Mesendoderm (in vitro differentiated cells): ENCODE measurements at regions not wholly inside any gene's neighbourhood (a gene's known extent, or its start where the extent isn't known, plus 50 kb on each side); places are given as distances from the start of the nearest gene placed in this dataset.

ENCODE experiments used
- DNase-seq: peaks from one replicate; pipeline ENCODE4 v3.0.0; 2013
- H2AK5ac ChIP-seq: 2 replicates; pipeline ENCODE4 v1.6.1; 2013; ENCODE audit warnings: low read length, inconsistent platforms
- H2BK120ac ChIP-seq: 2 replicates; pipeline ENCODE4 v1.6.1; 2013; ENCODE audit warnings: low read depth, mild to moderate bottlenecking, low read length, moderate library complexity, mixed read lengths
- H2BK15ac ChIP-seq: replicated peaks from 2 replicates; pipeline ENCODE4 v1.6.1; 2013; ENCODE audit warnings: low read depth, mild to moderate bottlenecking, moderate library complexity
- H2BK5ac ChIP-seq: 2 replicates; pipeline ENCODE4 v1.6.1; 2013; ENCODE audit warnings: low read length, inconsistent platforms
- H3K18ac ChIP-seq: 2 replicates; pipeline ENCODE4 v1.6.1; 2013; ENCODE audit warnings: mild to moderate bottlenecking, low read length, mixed read lengths
- H3K23ac ChIP-seq: one replicate; pipeline ENCODE4 v1.6.1; 2013; ENCODE audit warnings: low read length
- H3K27ac ChIP-seq: 2 replicates; pipeline ENCODE4 v1.5.1; 2013; ENCODE audit warnings: low read depth, mild to moderate bottlenecking, inconsistent platforms, low read length, moderate library complexity
- H3K27me3 ChIP-seq: 2 replicates; pipeline ENCODE4 v1.6.1; 2013; ENCODE audit warnings: low read length, control low read depth, mild to moderate bottlenecking, inconsistent platforms; ENCODE audit not compliant: insufficient read depth, poor library complexity
- H3K36me3 ChIP-seq: 2 replicates; pipeline ENCODE4 v1.6.1; 2013; ENCODE audit warnings: low read length, inconsistent platforms; ENCODE audit not compliant: control insufficient read depth, insufficient read depth
- H3K4ac ChIP-seq: one replicate; pipeline ENCODE4 v1.6.1; 2013; ENCODE audit warnings: low read depth, mild to moderate bottlenecking, low read length, moderate library complexity
- H3K4me1 ChIP-seq: 2 replicates; pipeline ENCODE4 v1.6.1; 2013; ENCODE audit warnings: low read depth, low read length, inconsistent platforms; ENCODE audit not compliant: control insufficient read depth
- H3K4me2 ChIP-seq: 2 replicates; pipeline ENCODE4 v1.6.1; 2013; ENCODE audit warnings: low read length
- H3K4me3 ChIP-seq: 2 replicates; pipeline ENCODE4 v1.5.1; 2013; ENCODE audit warnings: mild to moderate bottlenecking, low read length
- H3K56ac ChIP-seq: one replicate; pipeline ENCODE4 v1.6.1; 2013; ENCODE audit warnings: low read length
- H3K79me1 ChIP-seq: 2 replicates; pipeline ENCODE4 v1.6.1; 2013; ENCODE audit warnings: low read length, inconsistent platforms
- H3K79me2 ChIP-seq: 2 replicates; pipeline ENCODE4 v1.6.1; 2013; ENCODE audit warnings: mild to moderate bottlenecking, low read length; ENCODE audit not compliant: control insufficient read depth, insufficient read depth
- H3K9ac ChIP-seq: 2 replicates; pipeline ENCODE4 v1.6.1; 2013; ENCODE audit warnings: low read length, inconsistent platforms
- H4K5ac ChIP-seq: one replicate; pipeline ENCODE4 v1.6.1; 2013; ENCODE audit warnings: low read length
- H4K8ac ChIP-seq: one replicate; pipeline ENCODE4 v1.6.1; 2013; ENCODE audit warnings: low read depth, mild to moderate bottlenecking, control low read depth, low read length, moderate library complexity
- WGBS: extraction: QIAGEN DNeasy Blood & Tissue Kit; methylation state at CpG from one replicate; pipeline ENCODE4 v1.1.7; 2013; ENCODE audit warnings: low lambda C conversion rate, missing lambda C conversion rate; ENCODE audit not compliant: insufficient coverage; ENCODE audit errors: extremely low coverage; 5-methylcytosine and 5-hydroxymethylcytosine counted together

- Histone ChIP-seq H3K27me3 (no peaks in the 10 kb centered on the region), H3K4me2 (no peak overlapping the region), H3K27ac (no peak overlapping the region), H3K79me2 (no peaks in the 10 kb centered on the region), H3K9ac (no peak overlapping the region), H3K56ac (no peak overlapping the region), H3K4me1 (no peaks in the 10 kb centered on the region), H3K4me3 (no peak overlapping the region), H3K36me3 (no peaks in the 10 kb centered on the region), H3K18ac (no peak overlapping the region), H3K4ac (no peak overlapping the region), H3K79me1 (no peaks in the 10 kb centered on the region), H2BK120ac (no peak overlapping the region), H2BK5ac (no peak overlapping the region), H2BK15ac (no peak overlapping the region), H2AK5ac (no peak overlapping the region), H4K8ac (no peak overlapping the region), H3K23ac (no peak overlapping the region), H4K5ac (no peak overlapping the region)
- no CpG with 5 or more reads among the region's 30 CpGs for WGBS
- DNase-seq: no peak
These were observed 380.1 kb downstream of the ALG10 start for GRCh38 chr12:34402228-34402898.

- DNase-seq: no peak
- H3K36me3 ChIP-seq: no peaks in the 10 kb centered on the region
- WGBS: no CpG with 5 or more reads among the region's 33 CpGs
These were observed 380.8 kb downstream of the ALG10 start for GRCh38 chr12:34402899-34403705.

GRCh38 chr12:34403706-34404376, 381.5 kb downstream of the ALG10 start:
- H3K56ac ChIP-seq: no peak overlapping the region
- H3K18ac ChIP-seq: no peak overlapping the region
- H4K5ac ChIP-seq: no peak overlapping the region

More at GRCh38 chr12:34402899-34403705, 380.8 kb downstream of the ALG10 start:
- H2BK120ac ChIP-seq: no peak overlapping the region
- H3K27ac ChIP-seq: no peak overlapping the region
- no peak overlapping the region for H3K56ac ChIP-seq
- no peak overlapping the region for H2BK15ac ChIP-seq
- no peak overlapping the region for H4K5ac ChIP-seq
- H2AK5ac ChIP-seq: no peak overlapping the region
- H3K4me3 ChIP-seq: no peak overlapping the region
- no peaks in the 10 kb centered on the region for H3K79me2 ChIP-seq
- H3K23ac ChIP-seq: no peak overlapping the region
- H3K18ac ChIP-seq: no peak overlapping the region
- H3K27me3 ChIP-seq: no peaks in the 10 kb centered on the region
- H3K9ac ChIP-seq: no peak overlapping the region
- H2BK5ac ChIP-seq: no peak overlapping the region
- no peaks in the 10 kb centered on the region for H3K79me1 ChIP-seq
- no peaks in the 10 kb centered on the region for H3K4me1 ChIP-seq
- no peak overlapping the region for H4K8ac ChIP-seq
- no peak overlapping the region for H3K4me2 ChIP-seq
- H3K4ac ChIP-seq: no peak overlapping the region

GRCh38 chr12:34404377-34405285, 382.3 kb downstream of the ALG10 start:
- DNase-seq: no peak

More at GRCh38 chr12:34403706-34404376, 381.5 kb downstream of the ALG10 start:
- H3K23ac ChIP-seq: no peak overlapping the region
- H3K27me3 ChIP-seq: no peaks in the 10 kb centered on the region
- no peaks in the 10 kb centered on the region for H3K36me3 ChIP-seq
- no peak overlapping the region for H4K8ac ChIP-seq
- H2BK15ac ChIP-seq: no peak overlapping the region
- H3K27ac ChIP-seq: no peak overlapping the region
- H3K4me2 ChIP-seq: no peak overlapping the region
- H3K4ac ChIP-seq: no peak overlapping the region
- no peak overlapping the region for H3K9ac ChIP-seq
- no peak overlapping the region for H2AK5ac ChIP-seq
- WGBS: no CpG with 5 or more reads among the region's 19 CpGs
- H3K79me1 ChIP-seq: no peaks in the 10 kb centered on the region
- no peak for DNase-seq
- H3K4me3 ChIP-seq: no peak overlapping the region
- no peak overlapping the region for H2BK5ac ChIP-seq
- no peak overlapping the region for H2BK120ac ChIP-seq
- no peaks in the 10 kb centered on the region for H3K79me2 ChIP-seq
- H3K4me1 ChIP-seq: no peaks in the 10 kb centered on the region

More at GRCh38 chr12:34404377-34405285, 382.3 kb downstream of the ALG10 start:
- Histone ChIP-seq H3K27ac (no peak overlapping the region), H2BK15ac (no peak overlapping the region), H2BK120ac (no peak overlapping the region), H2BK5ac (no peak overlapping the region), H3K27me3 (no peaks in the 10 kb centered on the region), H3K36me3 (no peaks in the 10 kb centered on the region), H2AK5ac (no peak overlapping the region), H3K56ac (no peak overlapping the region), H3K4me1 (no peaks in the 10 kb centered on the region), H3K18ac (no peak overlapping the region), H3K79me2 (no peaks in the 10 kb centered on the region), H4K8ac (no peak overlapping the region), H3K23ac (no peak overlapping the region), H3K4ac (no peak overlapping the region), H3K9ac (no peak overlapping the region), H3K79me1 (no peaks in the 10 kb centered on the region), H3K4me2 (no peak overlapping the region), H3K4me3 (no peak overlapping the region), H4K5ac (no peak overlapping the region)
- no CpG with 5 or more reads among the region's 19 CpGs for WGBS
